ENCODE measurements at regions not wholly inside any gene's neighbourhood (a gene's known extent, or its start where the extent isn't known, plus 50 kb on each side); places are given as distances from the start of the nearest gene placed in this dataset.

- Histone ChIP-seq H3K4me3 (no peak overlapping the region), H3K36me3 (no peaks in the 10 kb centered on the region), H3K4me1 (no peaks in the 10 kb centered on the region), H3K9me3 (no peaks in the 10 kb centered on the region), H3K27ac (no peak overlapping the region), H3K27me3 (no peaks in the 10 kb centered on the region)
- intact Hi-C loops (cut with DNase I; ENCODE audit: low total_unique reads), result no loop called here
- TF ChIP-seq POLR2A (IDR thresholded peaks at IDR 0.05), result no peak
- no peak for TF ChIP-seq CTCF (IDR thresholded peaks at IDR 0.05)
- DNase-seq (ENCODE audit: low spot score in 2 of 2), result no peak
Measured at GRCh38 chr13:100842136-100842535, 167.5 kb upstream of the TMTC4 start.

- Histone ChIP-seq H3K4me1 (no peaks in the 10 kb centered on the region), H3K27me3 (no peaks in the 10 kb centered on the region), H3K36me3 (no peaks in the 10 kb centered on the region), H3K27ac (no peak overlapping the region), H3K9me3 (no peaks in the 10 kb centered on the region), H3K4me3 (no peak overlapping the region)
- TF ChIP-seq POLR2A (IDR thresholded peaks at IDR 0.05) (no peak), POLR2AphosphoS5 (IDR thresholded peaks at IDR 0.05) (no peak), CTCF (IDR thresholded peaks at IDR 0.05) (no peak)
- DNase-seq (ENCODE audit: low spot score in 2 of 2), result no peak
- intact Hi-C loops (cut with DNase I; ENCODE audit: low total_unique reads), result no loop called here
Measured at GRCh38 chr13:100838387-100838786, 163.8 kb upstream of the TMTC4 start.

GRCh38 chr13:100837631-100838030 is 163.0 kb upstream of the TMTC4 start:
- no peak for DNase-seq (ENCODE audit: low spot score in 2 of 2)
- no peaks in the 10 kb centered on the region for H3K36me3 ChIP-seq
- TF ChIP-seq CTCF (IDR thresholded peaks at IDR 0.05) (no peak), POLR2A (IDR thresholded peaks at IDR 0.05) (no peak), POLR2AphosphoS5 (IDR thresholded peaks at IDR 0.05) (no peak)
- intact Hi-C loops (cut with DNase I; ENCODE audit: low total_unique reads), result no loop called here
- no peak overlapping the region for H3K4me3 ChIP-seq
- no peaks in the 10 kb centered on the region for H3K27me3 ChIP-seq
- H3K27ac ChIP-seq, result no peak overlapping the region
- no peaks in the 10 kb centered on the region for H3K4me1 ChIP-seq
- H3K9me3 ChIP-seq, result no peaks in the 10 kb centered on the region

- intact Hi-C loops (cut with DNase I; ENCODE audit: low total_unique reads), result no loop called here
- Histone ChIP-seq H3K27ac (no peak overlapping the region), H3K4me1 (no peaks in the 10 kb centered on the region), H3K4me3 (no peak overlapping the region), H3K9me3 (no peaks in the 10 kb centered on the region), H3K36me3 (no peaks in the 10 kb centered on the region), H3K27me3 (no peaks in the 10 kb centered on the region)
- DNase-seq (ENCODE audit: low spot score in 2 of 2), result no peak
- TF ChIP-seq POLR2A (IDR thresholded peaks at IDR 0.05), result no peak
- TF ChIP-seq CTCF (IDR thresholded peaks at IDR 0.05), result no peak
- no peak for TF ChIP-seq POLR2AphosphoS5 (IDR thresholded peaks at IDR 0.05)
Measured at GRCh38 chr13:100836711-100837110, 162.1 kb upstream of the TMTC4 start.

- intact Hi-C loops (cut with DNase I; ENCODE audit: low total_unique reads), result no loop called here
- no peaks in the 10 kb centered on the region for H3K36me3 ChIP-seq
- no peak overlapping the region for H3K4me3 ChIP-seq
- H3K4me1 ChIP-seq, result no peaks in the 10 kb centered on the region
- H3K27ac ChIP-seq, result no peak overlapping the region
- H3K9me3 ChIP-seq, result no peaks in the 10 kb centered on the region
- DNase-seq (ENCODE audit: low spot score in 2 of 2), result no peak
- H3K27me3 ChIP-seq, result no peaks in the 10 kb centered on the region
- no peak for TF ChIP-seq POLR2A (IDR thresholded peaks at IDR 0.05)
- no peak for TF ChIP-seq CTCF (IDR thresholded peaks at IDR 0.05)
- TF ChIP-seq POLR2AphosphoS5 (IDR thresholded peaks at IDR 0.05), result no peak
Measured at GRCh38 chr13:100835695-100836094, 161.1 kb upstream of the TMTC4 start.
